DND-41 (cell line): ENCODE measurements at regions not wholly inside any gene's neighbourhood (a gene's known extent, or its start where the extent isn't known, plus 50 kb on each side); places are given as distances from the start of the nearest gene placed in this dataset.

ENCODE experiments used
- ATAC-seq: fragments of 200-7000 bp; cut with Tn5 transposase; 3 replicates; pipeline ENCODE4 v1.9.1; 2021; ENCODE audit warnings: low read depth; ENCODE audit not compliant: insufficient read depth
- DNase-seq: peaks from one replicate; pipeline ENCODE4 v3.0.0-alpha.2; 2020
- H2AFZ ChIP-seq: 2 replicates; pipeline ENCODE4 v1.6.0; 2012; ENCODE audit warnings: low read depth, low read length
- H3K27ac ChIP-seq: 2 replicates; pipeline ENCODE4 v1.5.1; 2012; ENCODE audit warnings: low read length, inconsistent platforms
- H3K27me3 ChIP-seq: fragments of 200-600 bp; sonication (generic); 2 replicates; pipeline ENCODE4 v1.6.0; 2012; ENCODE audit warnings: low read length, mild to moderate bottlenecking, inconsistent platforms; ENCODE audit not compliant: insufficient read depth, poor library complexity
- H3K36me3 ChIP-seq: 2 replicates; pipeline ENCODE4 v1.5.1; 2012; ENCODE audit warnings: low read length, inconsistent platforms; ENCODE audit not compliant: insufficient read depth
- H3K4me1 ChIP-seq: 2 replicates; pipeline ENCODE4 v1.5.1; 2012; ENCODE audit warnings: mild to moderate bottlenecking, low read length; ENCODE audit not compliant: insufficient read depth
- H3K4me2 ChIP-seq: 2 replicates; pipeline ENCODE4 v1.6.0; 2012; ENCODE audit warnings: mild to moderate bottlenecking, moderate library complexity, low read length, inconsistent platforms; ENCODE audit not compliant: insufficient read depth
- H3K4me3 ChIP-seq, 2 experiments: fragments of 200-600 bp in 1 of 2; shearing (Covaris generic) in 1 of 2; 2 replicates each; pipeline ENCODE4 v1.5.1; 2012 to 2016; ENCODE audit warnings: inconsistent platforms in 2 of 2, low read length in 2 of 2, mild to moderate bottlenecking in 2 of 2, low read depth in 1 of 2, moderate library complexity in 1 of 2
- H3K79me2 ChIP-seq: 2 replicates; pipeline ENCODE4 v1.6.0; 2012; ENCODE audit warnings: low read length, inconsistent platforms; ENCODE audit not compliant: insufficient read depth
- H3K9ac ChIP-seq: 2 replicates; pipeline ENCODE4 v1.6.0; 2012; ENCODE audit warnings: low read depth, mild to moderate bottlenecking, inconsistent platforms, low read length, moderate library complexity
- H3K9me3 ChIP-seq: 2 replicates; pipeline ENCODE4 v1.5.1; 2012; ENCODE audit warnings: low read length, moderate library complexity, mild to moderate bottlenecking, inconsistent platforms; ENCODE audit not compliant: insufficient read depth, severe bottlenecking
- H4K20me1 ChIP-seq: 2 replicates; pipeline ENCODE4 v1.6.0; 2012; ENCODE audit warnings: low read length; ENCODE audit not compliant: insufficient read depth
- EZH2 ChIP-seq: IDR thresholded peaks from 3 replicates; pipeline ENCODE4 v1.6.1; 2012; ENCODE audit warnings: borderline replicate concordance, low read depth, mild to moderate bottlenecking, moderate library complexity, low read length, inconsistent platforms; ENCODE audit not compliant: severe bottlenecking
- TF ChIP-seq, protein P1 (sequence below): IDR thresholded peaks from 2 replicates; pipeline ENCODE4 v1.5.1; 2012; ENCODE audit warnings: borderline replicate concordance, low read length, moderate library complexity, mild to moderate bottlenecking; ENCODE audit not compliant: poor library complexity, severe bottlenecking; ENCODE audit errors: extremely low read depth

DNA sequence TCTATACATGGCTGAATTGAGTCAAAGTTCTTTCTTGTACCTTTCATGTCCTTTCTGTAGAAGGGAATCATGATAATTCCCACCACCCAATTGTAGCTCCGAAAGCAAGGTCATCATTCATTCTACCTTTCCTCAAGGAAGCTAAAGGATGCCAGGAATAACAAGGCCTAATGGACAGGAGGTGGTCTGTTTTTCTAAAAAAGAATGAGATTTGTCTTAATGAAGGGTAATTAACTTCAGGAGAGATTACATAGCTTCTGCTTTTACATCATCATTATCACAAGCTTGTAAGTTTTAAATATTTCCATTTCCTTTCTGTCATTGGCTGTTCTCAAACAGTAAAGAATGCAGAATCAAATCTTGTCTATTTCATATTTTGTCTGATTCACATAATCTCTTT, 249.5 kb upstream of the SORCS1 start:
- Histone ChIP-seq H3K79me2 (no peaks in the 10 kb centered on the region), H3K9ac (no peak overlapping the region), H3K9me3 (no peaks in the 10 kb centered on the region), H3K36me3 (no peaks in the 10 kb centered on the region), H3K4me1 (no peaks in the 10 kb centered on the region), H3K27ac (no peak overlapping the region), H3K27me3 (no peaks in the 10 kb centered on the region), H3K4me2 (no peak overlapping the region), H2AFZ (no peak overlapping the region), H3K4me3 (no peak overlapping the region), H4K20me1 (no peaks in the 10 kb centered on the region)
- no peak for TF ChIP-seq EZH2
- TF ChIP-seq, protein P1, sequence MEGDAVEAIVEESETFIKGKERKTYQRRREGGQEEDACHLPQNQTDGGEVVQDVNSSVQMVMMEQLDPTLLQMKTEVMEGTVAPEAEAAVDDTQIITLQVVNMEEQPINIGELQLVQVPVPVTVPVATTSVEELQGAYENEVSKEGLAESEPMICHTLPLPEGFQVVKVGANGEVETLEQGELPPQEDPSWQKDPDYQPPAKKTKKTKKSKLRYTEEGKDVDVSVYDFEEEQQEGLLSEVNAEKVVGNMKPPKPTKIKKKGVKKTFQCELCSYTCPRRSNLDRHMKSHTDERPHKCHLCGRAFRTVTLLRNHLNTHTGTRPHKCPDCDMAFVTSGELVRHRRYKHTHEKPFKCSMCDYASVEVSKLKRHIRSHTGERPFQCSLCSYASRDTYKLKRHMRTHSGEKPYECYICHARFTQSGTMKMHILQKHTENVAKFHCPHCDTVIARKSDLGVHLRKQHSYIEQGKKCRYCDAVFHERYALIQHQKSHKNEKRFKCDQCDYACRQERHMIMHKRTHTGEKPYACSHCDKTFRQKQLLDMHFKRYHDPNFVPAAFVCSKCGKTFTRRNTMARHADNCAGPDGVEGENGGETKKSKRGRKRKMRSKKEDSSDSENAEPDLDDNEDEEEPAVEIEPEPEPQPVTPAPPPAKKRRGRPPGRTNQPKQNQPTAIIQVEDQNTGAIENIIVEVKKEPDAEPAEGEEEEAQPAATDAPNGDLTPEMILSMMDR = no peak
- DNase-seq (no peak), ATAC-seq (no peak)

DNA sequence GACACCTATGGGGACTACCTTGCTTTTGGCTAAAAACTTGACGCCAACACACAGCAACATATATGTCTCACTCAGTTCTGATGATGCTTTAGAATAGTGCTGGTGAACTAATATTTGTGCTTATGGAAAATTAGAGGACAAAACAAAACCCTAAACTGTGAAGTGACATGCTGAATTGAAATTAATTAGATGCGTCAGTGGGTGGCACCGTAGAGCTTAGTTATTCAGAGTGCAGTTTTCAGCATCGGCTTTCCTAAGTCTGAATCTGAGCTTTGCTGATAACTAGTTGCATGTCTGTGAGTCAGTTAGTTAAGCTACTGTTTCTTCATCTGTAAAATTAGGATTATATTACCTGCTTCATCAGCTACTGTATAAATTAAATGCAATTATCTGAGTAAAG, 245.0 kb upstream of the SORCS1 start:
- H3K36me3 ChIP-seq = no peaks in the 10 kb centered on the region
- no peaks in the 10 kb centered on the region for H4K20me1 ChIP-seq
- DNase-seq (no peak), ATAC-seq (no peak)
- no peak overlapping the region for H2AFZ ChIP-seq
- H3K27me3 ChIP-seq = no peaks in the 10 kb centered on the region
- H3K4me2 ChIP-seq = no peak overlapping the region
- H3K9me3 ChIP-seq = no peaks in the 10 kb centered on the region
- H3K9ac ChIP-seq = no peak overlapping the region
- H3K27ac ChIP-seq = no peak overlapping the region
- no peak for TF ChIP-seq EZH2
- TF ChIP-seq, protein P1 = peak; percentile 34
- no peaks in the 10 kb centered on the region for H3K79me2 ChIP-seq
- H3K4me3 ChIP-seq = no peak overlapping the region
- no peaks in the 10 kb centered on the region for H3K4me1 ChIP-seq

DNA sequence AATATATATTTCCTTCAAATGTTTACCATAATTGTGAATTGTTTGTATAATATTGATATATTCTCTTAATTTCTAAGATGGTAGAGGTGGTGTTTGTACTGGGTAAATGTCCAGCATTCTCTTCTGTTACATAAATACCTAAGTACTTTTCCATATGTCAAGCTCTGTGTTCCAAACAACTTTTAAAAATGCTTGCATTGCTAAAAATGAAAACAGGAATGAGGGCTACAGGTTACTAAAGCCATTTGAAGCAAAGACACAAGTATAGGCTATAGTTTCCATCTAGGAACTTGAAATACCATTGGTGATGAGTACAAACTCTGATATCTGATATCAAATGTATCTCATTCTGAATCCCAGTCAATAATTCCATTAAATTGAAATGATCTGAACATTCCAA, 233.6 kb upstream of the SORCS1 start:
- no peak for DNase-seq
- H3K4me3 ChIP-seq = no peak overlapping the region
- H3K4me2 ChIP-seq = no peak overlapping the region
- no peak for ATAC-seq
- H3K27me3 ChIP-seq = no peaks in the 10 kb centered on the region
- H3K4me1 ChIP-seq = no peaks in the 10 kb centered on the region
- no peak overlapping the region for H3K9ac ChIP-seq
- H3K36me3 ChIP-seq = no peaks in the 10 kb centered on the region
- no peaks in the 10 kb centered on the region for H3K79me2 ChIP-seq
- no peaks in the 10 kb centered on the region for H3K9me3 ChIP-seq
- no peak overlapping the region for H3K27ac ChIP-seq
- TF ChIP-seq, protein P1 = no peak
- TF ChIP-seq EZH2 = no peak
- no peak overlapping the region for H2AFZ ChIP-seq
- H4K20me1 ChIP-seq = no peaks in the 10 kb centered on the region

DNA sequence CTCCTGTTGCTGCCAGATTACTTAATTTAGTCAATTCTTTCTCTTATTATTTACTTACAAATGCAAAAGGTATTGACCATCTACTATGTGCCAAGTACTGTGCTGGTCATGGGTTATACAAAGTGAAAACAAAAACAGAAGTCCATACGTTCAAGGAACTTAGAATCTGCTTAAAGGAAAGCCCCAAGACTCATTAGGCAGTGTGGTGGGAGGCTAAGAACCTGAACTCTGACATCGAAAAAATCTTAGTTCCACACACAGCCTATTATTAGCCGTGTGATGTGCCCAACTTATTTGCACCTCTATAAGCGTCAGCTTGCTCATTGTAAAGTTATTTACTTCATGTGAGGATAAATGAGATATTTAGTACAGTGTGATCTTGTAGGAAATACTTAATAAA, 227.4 kb upstream of the SORCS1 start:
- H3K4me2 ChIP-seq = no peak overlapping the region
- H3K4me3 ChIP-seq = no peak overlapping the region
- H4K20me1 ChIP-seq = no peaks in the 10 kb centered on the region
- no peak overlapping the region for H2AFZ ChIP-seq
- ATAC-seq (no peak), DNase-seq (no peak)
- no peaks in the 10 kb centered on the region for H3K79me2 ChIP-seq
- no peaks in the 10 kb centered on the region for H3K27me3 ChIP-seq
- TF ChIP-seq, protein P1 = no peak
- TF ChIP-seq EZH2 = no peak
- no peak overlapping the region for H3K27ac ChIP-seq
- no peaks in the 10 kb centered on the region for H3K4me1 ChIP-seq
- H3K36me3 ChIP-seq = no peaks in the 10 kb centered on the region
- no peak overlapping the region for H3K9ac ChIP-seq
- H3K9me3 ChIP-seq = no peaks in the 10 kb centered on the region
